ENCODE measurements at regions not wholly inside any gene's neighbourhood (a gene's known extent, or its start where the extent isn't known, plus 50 kb on each side); places are given as distances from the start of the nearest gene placed in this dataset.

GRCh38 chr14:53692885-53693284 lies 263.7 kb downstream of the BMP4 start:
- no peak for DNase-seq (ENCODE audit: low read depth in 4 of 4, low spot score in 3 of 4)

DNA sequence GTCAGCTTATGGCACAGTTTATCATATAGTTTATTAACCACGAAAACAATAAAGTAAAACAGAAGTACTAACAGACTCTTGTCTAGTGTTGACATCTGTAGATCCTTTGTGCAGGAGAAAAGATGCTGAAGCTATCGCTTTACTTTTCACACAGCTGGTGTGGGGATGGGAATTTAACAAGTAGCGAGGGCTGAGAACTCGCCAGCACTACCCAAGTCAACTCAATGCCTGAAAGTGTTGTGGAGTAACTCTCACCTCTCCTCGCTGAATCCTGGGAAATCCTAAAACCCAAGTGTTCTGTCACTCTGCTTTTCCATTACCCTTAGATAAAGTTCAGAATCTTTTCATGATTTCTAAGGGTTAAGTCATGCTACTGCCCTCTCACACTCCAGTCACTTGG lies 264.2 kb downstream of the BMP4 start:
- DNase-seq (ENCODE audit: low read depth in 4 of 4, low spot score in 3 of 4), result no peak

- no peak for DNase-seq (ENCODE audit: low read depth in 4 of 4, low spot score in 3 of 4)
These were observed 273.4 kb downstream of the BMP4 start for GRCh38 chr14:53683229-53683628.

GRCh38 chr14:53672526-53672925 lies 284.1 kb downstream of the BMP4 start:
- DNase-seq (ENCODE audit: low read depth in 4 of 4, low spot score in 3 of 4), result no peak

- DNase-seq (ENCODE audit: low read depth in 4 of 4, low spot score in 3 of 4), result no peak
These were observed 285.9 kb downstream of the BMP4 start for GRCh38 chr14:53670701-53671100.

GRCh38 chr14:53668897-53669296 lies 287.7 kb downstream of the BMP4 start:
- no peak for DNase-seq (ENCODE audit: low read depth in 4 of 4, low spot score in 3 of 4)

DNA sequence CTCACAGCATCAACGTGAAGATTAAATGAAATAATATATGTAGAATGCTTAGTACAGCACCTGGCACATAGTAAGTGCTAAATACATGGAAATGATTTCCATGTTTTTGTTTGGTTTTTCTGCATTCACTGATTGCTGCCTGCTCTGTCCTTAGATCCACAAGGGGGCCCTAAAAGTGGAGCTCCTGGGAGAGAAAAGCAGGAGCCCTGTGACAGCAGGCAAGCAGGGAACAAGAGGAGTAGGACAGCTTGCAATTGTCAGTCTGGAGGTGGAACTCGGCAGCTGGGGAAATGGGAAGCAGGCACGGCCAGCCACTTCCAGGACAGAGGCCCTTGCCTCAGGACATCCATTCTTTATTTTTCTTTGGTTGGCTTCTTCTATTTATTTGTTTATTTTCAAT lies 292.9 kb downstream of the BMP4 start:
- DNase-seq (ENCODE audit: low read depth in 4 of 4, low spot score in 3 of 4), result no peak

- DNase-seq (ENCODE audit: low read depth in 4 of 4, low spot score in 3 of 4), result no peak
These were observed 301.4 kb downstream of the BMP4 start for GRCh38 chr14:53655080-53655785.

DNA sequence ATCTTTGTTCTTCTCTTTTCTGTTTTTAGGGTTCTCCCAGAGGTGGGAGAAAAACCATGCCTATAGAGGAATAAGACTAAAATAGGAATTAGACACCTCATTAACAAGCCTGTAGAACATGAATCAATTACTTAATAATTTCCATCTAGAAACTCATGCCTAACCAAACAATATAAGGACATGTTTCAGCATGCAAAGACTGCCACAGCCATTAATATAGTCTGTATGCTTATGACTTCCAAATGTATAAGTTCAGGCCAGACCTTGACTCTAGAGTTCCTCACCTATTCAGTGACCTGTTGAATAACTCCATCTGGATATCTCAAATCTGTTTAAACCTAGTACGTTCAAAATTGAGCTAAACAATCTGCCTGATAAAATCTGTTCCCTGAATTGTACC lies 304.6 kb downstream of the BMP4 start:
- no peak for DNase-seq (ENCODE audit: low read depth in 4 of 4, low spot score in 3 of 4)

- DNase-seq (ENCODE audit: low read depth in 4 of 4, low spot score in 3 of 4), result no peak
These were observed 305.4 kb downstream of the BMP4 start for GRCh38 chr14:53651096-53651740.

GRCh38 chr14:53646925-53647324 lies 309.7 kb downstream of the BMP4 start:
- DNase-seq (ENCODE audit: low read depth in 4 of 4, low spot score in 3 of 4), result no peak

- DNase-seq (ENCODE audit: low read depth in 4 of 4, low spot score in 3 of 4), result no peak
These were observed 315.9 kb downstream of the BMP4 start for GRCh38 chr14:53640695-53641094.

DNA sequence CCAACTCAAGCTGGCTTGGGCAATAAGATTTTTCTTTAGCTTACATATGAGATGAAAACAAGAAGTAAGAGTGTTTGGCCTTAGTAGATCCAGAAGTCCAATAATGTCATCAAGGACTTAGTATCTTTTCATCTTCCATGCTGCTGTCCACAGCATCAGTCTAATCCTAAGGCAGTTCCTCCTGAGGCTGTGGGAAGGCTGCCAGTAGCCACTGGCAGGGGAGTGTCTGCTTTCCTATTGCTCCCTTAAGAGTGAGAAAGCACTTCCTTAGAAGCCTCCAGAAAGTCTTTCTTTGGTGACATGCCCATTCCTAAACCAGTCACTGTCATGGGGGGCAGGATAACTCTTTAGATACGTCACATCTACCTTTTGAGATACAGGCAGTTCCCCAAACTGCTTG lies 317.7 kb downstream of the BMP4 start:
- DNase-seq (ENCODE audit: low read depth in 4 of 4, low spot score in 3 of 4), result no peak

DNA sequence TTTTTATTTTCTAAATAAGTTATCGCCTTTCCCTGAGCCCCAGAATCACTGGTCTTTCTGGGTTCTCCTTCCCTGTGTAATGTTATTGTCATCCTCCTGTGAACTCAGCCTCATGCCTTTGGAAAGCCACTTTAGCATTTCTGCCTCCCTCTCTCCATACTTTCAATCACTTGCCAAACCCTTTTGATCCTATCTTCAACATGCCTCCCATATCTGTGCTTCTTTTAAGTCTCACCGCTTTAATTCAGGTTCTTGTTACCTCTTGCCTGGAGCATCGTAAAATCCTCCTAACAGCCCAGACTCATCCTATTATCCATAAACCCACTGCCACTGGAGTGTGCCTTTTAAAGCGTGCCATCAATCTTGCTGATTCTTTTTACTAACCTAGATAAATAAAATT lies 321.8 kb downstream of the BMP4 start:
- DNase-seq (ENCODE audit: low read depth in 4 of 4, low spot score in 3 of 4), result no peak

DNA sequence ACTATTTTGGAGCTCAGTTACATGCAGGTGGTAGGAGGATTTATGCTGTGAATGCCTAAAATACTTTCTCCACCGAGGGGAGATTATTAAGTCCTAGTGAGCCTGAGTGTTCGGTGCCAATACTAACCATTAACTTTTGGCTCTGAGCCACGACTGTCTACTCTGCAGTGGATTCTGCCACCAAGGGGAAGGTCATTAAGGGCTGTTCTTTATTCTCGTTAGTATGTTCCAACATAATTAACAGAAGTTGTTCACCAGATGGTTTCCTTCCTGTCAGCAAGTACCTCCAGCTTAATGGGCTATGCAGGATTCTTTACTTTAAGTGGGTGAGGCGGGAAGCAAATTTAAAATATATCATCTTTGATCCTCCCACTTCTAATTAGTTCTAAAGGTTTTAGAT lies 326.3 kb downstream of the BMP4 start:
- no peak for DNase-seq (ENCODE audit: low read depth in 4 of 4, low spot score in 3 of 4)

DNA sequence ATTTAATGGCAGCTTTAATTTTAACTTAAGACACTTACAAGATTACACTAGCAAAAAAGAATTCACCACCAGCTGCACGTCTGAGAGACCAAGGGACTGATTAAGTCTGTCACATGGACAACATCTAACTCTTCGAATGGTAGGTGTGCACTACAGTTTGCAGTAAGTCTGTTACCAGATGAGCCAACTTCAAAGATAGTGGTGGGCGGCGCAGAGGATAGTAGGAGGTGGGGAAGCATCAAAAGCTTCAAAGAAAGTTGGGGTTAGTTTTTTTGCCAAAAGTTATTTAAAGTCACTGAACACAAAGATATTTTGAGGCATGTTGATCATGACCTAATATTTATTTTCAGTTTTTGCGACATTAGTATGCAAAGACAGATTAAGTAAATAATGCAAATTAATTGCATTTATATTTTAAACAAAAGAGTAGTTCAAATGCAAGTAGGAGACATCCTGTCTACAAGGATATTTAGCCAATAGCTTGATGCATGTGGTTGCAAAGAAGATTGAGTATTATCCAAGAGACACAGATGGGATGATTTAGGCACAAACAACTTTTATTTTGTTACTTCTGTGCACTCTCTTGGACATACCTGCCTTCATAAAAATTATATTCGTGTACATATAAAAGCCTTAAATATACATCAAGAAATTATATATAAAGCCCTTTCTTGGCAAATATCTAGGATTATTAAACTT lies 327.7 kb downstream of the BMP4 start:
- no peak for DNase-seq (ENCODE audit: low read depth in 4 of 4, low spot score in 3 of 4)

DNA sequence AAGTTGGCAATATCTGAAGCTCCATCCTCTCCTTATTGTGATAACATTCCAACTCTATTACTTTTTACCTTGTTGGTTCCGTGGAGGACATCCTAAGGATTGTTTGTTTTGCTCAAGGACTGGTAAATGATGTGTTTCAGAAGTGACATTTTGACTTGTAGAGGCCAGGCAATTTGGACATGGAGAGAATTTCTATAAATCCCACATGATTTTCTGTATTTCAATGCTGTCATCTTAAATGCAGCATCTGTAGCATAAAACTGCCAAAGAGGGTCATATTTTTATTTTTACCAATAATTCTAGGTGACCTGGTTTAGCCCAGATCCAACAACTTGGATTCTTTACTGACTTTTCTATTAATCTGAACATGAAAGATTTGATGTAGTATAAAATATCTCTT lies 328.4 kb downstream of the BMP4 start:
- no peak for DNase-seq (ENCODE audit: low read depth in 4 of 4, low spot score in 3 of 4)

- no peak for DNase-seq (ENCODE audit: low read depth in 4 of 4, low spot score in 3 of 4)
These were observed 329.9 kb downstream of the BMP4 start for GRCh38 chr14:53626761-53627160.

DNA sequence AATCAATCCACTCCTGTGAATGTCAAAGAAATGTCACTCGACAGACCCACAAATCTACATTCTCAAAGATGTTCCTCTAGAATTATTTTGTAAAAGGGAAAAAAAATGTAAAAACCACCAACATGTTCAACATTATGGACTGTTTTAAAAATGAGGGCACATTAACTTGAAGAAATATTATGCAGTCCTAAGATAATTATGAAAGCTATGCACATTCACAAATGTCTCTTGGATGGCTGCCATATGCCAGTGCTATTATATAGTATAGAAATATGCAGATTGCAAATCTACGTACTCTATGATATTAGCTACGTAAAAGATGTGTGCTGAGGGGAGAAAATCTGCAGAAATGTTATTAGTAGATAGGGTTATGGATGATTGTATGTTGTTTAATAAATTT lies 334.2 kb downstream of the BMP4 start:
- no peak for DNase-seq (ENCODE audit: low read depth in 4 of 4, low spot score in 3 of 4)

DNA sequence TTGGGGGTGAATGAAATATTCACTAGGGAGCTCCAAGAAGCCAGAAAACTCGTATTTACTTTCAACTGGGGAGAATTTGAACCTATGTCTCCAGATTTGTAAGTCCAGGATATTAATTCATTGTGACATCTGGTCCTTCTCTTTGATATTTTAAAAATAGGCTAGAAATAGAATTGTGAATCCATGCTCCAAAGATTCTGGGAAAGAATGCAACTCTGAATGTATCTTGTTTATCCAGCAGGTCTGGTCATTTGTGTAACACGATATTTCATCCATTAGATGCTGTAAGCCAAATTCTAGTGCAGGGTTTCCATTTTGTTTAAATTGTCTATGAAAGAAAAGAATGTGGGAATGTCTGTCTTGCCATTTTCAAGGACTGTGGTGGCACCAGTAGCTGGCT lies 334.7 kb downstream of the BMP4 start:
- DNase-seq (ENCODE audit: low read depth in 4 of 4, low spot score in 3 of 4), result no peak

GRCh38 chr14:53621433-53621832 lies 335.2 kb downstream of the BMP4 start:
- no peak for DNase-seq (ENCODE audit: low read depth in 4 of 4, low spot score in 3 of 4)

DNA sequence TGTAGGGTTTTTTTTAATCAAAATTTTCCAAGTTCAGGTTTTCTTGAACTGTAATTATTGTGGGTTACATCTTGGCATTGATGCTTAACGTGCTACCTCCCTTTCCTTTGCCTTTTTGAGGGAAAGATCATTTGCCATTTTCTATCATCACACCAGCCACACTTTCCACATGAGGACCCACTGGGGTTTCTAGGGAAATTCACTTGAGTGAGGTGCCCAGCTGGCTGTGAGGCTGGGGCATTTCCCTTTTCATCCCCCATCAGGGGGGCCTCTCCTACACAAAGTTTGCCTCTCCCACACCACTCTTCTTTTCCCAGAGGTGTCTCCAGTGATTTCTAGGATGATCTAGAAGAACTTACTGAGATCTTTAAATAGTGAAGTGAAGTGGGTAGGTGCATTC lies 335.7 kb downstream of the BMP4 start:
- DNase-seq (ENCODE audit: low read depth in 4 of 4, low spot score in 3 of 4), result no peak

Data from left renal pelvis (tissue), 4 donors.